ENCODE measurements at regions not wholly inside any gene's neighbourhood (a gene's known extent, or its start where the extent isn't known, plus 50 kb on each side); places are given as distances from the start of the nearest gene placed in this dataset.

DNA sequence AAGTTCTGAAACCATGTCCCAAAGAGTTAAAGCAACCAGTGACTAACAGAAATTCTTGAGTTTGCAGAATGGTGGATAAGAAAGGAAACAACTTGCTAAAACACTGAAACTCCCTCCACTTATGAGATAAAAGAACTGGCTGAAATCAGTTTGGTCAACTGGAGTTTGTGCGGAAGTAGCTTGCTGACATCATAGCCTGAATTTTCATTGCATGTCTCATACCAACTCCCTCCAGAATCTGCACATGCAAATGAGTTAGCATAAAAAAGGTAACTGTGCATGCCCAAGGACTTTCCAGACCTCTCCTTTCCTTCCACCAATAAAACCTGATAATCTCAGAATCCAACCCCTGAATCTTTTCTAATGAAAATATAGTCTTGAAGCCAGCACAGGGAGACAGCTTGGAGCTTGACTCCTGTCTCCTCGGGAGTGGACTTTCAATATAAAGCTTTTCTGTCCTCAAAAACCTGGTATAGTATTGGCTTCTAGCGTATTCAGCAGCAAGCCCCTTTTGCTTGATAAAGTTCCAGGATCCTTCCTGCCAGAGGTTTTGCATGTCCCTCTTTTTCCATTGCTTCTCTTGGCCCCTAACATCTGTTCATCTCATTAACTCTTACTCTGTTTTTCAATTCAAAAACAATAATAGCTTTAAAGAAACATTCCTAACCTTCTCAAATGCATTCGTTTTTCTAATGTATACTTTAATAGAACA lies 785.8 kb upstream of the ADGRL4 start:
- ATAC-seq, result no peak
- in situ Hi-C loops (cut with MboI; ENCODE audit: low sequenced_read_pairs in 4 of 4) (no loop called here), intact Hi-C loops (cut with DNase I; ENCODE audit: low total_unique reads) (no loop called here)
- no peaks in the 10 kb centered on the region for H3K27me3 ChIP-seq
- H3K4me3 ChIP-seq, result no peak overlapping the region
- no peaks in the 10 kb centered on the region for H3K9me3 ChIP-seq
- no peak overlapping the region for H3K27ac ChIP-seq
- no peak for TF ChIP-seq POLR2A (IDR thresholded peaks at IDR 0.05)
- TF ChIP-seq, protein P1, sequence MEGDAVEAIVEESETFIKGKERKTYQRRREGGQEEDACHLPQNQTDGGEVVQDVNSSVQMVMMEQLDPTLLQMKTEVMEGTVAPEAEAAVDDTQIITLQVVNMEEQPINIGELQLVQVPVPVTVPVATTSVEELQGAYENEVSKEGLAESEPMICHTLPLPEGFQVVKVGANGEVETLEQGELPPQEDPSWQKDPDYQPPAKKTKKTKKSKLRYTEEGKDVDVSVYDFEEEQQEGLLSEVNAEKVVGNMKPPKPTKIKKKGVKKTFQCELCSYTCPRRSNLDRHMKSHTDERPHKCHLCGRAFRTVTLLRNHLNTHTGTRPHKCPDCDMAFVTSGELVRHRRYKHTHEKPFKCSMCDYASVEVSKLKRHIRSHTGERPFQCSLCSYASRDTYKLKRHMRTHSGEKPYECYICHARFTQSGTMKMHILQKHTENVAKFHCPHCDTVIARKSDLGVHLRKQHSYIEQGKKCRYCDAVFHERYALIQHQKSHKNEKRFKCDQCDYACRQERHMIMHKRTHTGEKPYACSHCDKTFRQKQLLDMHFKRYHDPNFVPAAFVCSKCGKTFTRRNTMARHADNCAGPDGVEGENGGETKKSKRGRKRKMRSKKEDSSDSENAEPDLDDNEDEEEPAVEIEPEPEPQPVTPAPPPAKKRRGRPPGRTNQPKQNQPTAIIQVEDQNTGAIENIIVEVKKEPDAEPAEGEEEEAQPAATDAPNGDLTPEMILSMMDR (IDR thresholded peaks at IDR 0.05 in 4 of 5, conservative IDR thresholded peaks at IDR 0.05 in 1 of 5), result no peak
- H3K4me1 ChIP-seq, result no peaks in the 10 kb centered on the region
- no peaks in the 10 kb centered on the region for H3K36me3 ChIP-seq
- DNase-seq, result no peak

DNA sequence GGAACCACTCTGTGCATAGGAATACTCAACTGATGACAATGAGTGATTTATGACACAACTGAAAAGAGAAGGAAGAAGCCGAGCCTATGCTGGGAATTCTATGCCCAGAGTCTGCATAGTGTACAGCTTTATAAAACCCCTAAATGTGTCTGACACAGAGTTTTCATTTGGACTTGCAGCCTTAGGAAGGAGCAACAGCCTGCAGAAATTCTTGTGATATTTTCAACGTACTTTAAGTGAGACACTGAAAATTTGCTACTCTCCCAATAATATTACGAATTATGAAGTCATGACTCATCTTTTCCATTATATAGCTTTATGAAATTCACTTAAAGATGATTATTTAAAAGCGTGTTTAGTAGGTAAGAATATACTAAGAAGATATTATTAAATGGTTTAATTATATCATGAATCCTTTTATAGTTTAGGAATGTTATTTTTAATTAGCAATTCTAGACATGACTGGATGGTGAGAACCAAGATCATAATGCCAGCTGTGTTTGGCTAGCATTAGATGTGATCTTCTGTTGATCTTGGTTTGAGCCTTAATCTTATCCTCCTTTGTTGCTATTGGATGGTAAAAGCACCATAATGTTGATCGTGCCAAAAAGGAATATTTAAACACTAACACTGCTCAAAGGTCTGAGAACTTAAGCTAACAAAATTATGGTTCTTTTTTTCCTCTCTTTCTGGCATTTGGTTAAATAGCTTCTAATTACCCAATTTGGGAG lies 785.1 kb upstream of the ADGRL4 start:
- no peak for ATAC-seq
- no peak overlapping the region for H3K27ac ChIP-seq
- no peak overlapping the region for H3K4me3 ChIP-seq
- in situ Hi-C loops (cut with MboI; ENCODE audit: low sequenced_read_pairs in 4 of 4), result no loop called here
- no peak for TF ChIP-seq POLR2A (IDR thresholded peaks at IDR 0.05)
- TF ChIP-seq, protein P1 (IDR thresholded peaks at IDR 0.05 in 4 of 5, conservative IDR thresholded peaks at IDR 0.05 in 1 of 5), result no peak
- no peak for DNase-seq
- no peaks in the 10 kb centered on the region for H3K27me3 ChIP-seq
- H3K36me3 ChIP-seq, result no peaks in the 10 kb centered on the region
- intact Hi-C loops (cut with DNase I; ENCODE audit: low total_unique reads), result no loop called here
- H3K9me3 ChIP-seq, result no peaks in the 10 kb centered on the region
- H3K4me1 ChIP-seq, result no peaks in the 10 kb centered on the region

DNA sequence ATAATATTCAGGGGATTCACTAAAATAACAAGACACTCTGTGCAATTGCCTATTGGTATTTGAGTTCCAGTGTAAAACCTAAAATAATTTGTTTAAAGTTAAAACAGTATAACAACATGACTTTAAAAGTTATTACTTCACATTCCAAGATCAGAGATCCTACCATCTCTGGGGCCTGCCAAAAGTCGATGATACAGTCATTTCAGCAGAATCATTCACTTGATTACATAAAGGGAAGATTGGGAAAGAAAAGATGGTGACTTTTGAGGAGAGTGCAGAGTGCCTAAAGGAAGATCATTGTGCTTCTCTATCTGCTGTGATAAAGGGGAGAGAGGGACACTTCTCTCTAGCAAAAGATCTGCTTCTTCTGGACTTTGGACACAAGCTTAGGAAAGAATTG lies 784.4 kb upstream of the ADGRL4 start:
- intact Hi-C loops (cut with DNase I; ENCODE audit: low total_unique reads), result no loop called here
- Histone ChIP-seq H3K27ac (no peak overlapping the region), H3K9me3 (no peaks in the 10 kb centered on the region), H3K36me3 (no peaks in the 10 kb centered on the region), H3K4me1 (no peaks in the 10 kb centered on the region), H3K27me3 (no peaks in the 10 kb centered on the region), H3K4me3 (no peak overlapping the region)
- TF ChIP-seq, protein P1 (IDR thresholded peaks at IDR 0.05 in 4 of 5, conservative IDR thresholded peaks at IDR 0.05 in 1 of 5), result no peak
- TF ChIP-seq POLR2A (IDR thresholded peaks at IDR 0.05), result no peak
- in situ Hi-C loops (cut with MboI; ENCODE audit: low sequenced_read_pairs in 4 of 4), result no loop called here
- no peak for ATAC-seq
- DNase-seq, result no peak

DNA sequence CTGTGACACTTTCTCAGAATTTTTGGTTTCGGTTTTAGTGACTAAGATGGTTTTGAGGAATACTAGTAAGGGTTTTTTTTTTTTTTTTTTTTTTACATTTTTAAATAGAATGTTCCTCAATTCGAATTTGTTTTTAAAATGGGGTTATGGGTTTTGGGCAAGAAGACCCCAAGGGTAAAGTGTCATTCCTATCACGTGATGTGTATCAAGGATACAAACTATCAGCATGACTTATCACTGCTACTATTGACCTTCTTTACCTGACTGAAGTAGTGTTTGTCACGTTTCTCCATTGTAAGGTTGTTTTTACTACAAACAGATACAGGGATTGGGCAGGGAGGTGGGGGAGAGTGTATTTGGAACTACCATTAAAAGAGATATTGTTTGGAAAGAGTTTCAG lies 781.1 kb upstream of the ADGRL4 start:
- no peak for ATAC-seq
- Histone ChIP-seq H3K4me1 (no peaks in the 10 kb centered on the region), H3K9me3 (no peaks in the 10 kb centered on the region), H3K27ac (no peak overlapping the region), H3K36me3 (no peaks in the 10 kb centered on the region), H3K4me3 (no peak overlapping the region), H3K27me3 (no peaks in the 10 kb centered on the region)
- intact Hi-C loops (cut with DNase I; ENCODE audit: low total_unique reads), result no loop called here
- no peak for TF ChIP-seq POLR2A (IDR thresholded peaks at IDR 0.05)
- TF ChIP-seq, protein P1 (IDR thresholded peaks at IDR 0.05 in 4 of 5, conservative IDR thresholded peaks at IDR 0.05 in 1 of 5), result no peak
- DNase-seq, result no peak
- in situ Hi-C loops (cut with MboI; ENCODE audit: low sequenced_read_pairs in 4 of 4), result no loop called here
